ENCODE measurements at regions not wholly inside any gene's neighbourhood (a gene's known extent, or its start where the extent isn't known, plus 50 kb on each side); places are given as distances from the start of the nearest gene placed in this dataset.

DNA sequence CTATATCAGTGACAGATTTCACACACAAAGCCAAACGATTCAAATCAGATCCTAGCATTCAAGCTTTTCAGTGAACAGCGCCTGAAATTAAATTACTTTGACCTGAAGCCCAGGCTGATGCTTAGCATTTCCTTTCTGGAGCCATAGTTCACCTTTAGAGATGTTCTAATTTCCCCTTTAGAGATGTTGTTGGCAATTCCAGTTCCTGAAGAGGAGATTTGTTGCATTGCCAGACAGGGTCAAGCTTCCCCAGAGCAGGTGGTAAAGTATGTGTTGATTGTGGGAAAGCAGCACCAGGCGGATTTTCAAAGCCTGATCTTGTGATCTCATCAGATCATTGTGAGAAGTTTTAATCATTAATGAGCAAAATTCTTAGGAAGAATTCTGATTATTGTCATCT lies 609.8 kb upstream of the KLF12 start:
- Histone ChIP-seq H3K4me2 (ENCODE audit: low read length) (no peak overlapping the region), H3K4me1 (ENCODE audit: control insufficient read depth, low read length) (no peaks in the 10 kb centered on the region), H3K27ac (ENCODE audit: low read depth, low read length) (no peak overlapping the region), H4K20me1 (ENCODE audit: control insufficient read depth, insufficient read depth, low read depth, low read length) (no peaks in the 10 kb centered on the region), H3K27me3 (ENCODE audit: control insufficient read depth, low read length) (no peaks in the 10 kb centered on the region), H3K4me3 (ENCODE audit: low read length) (no peak overlapping the region), H3K9me2 (replicated peaks; ENCODE audit: control insufficient read depth, low read length) (no peaks in the 10 kb centered on the region), H3K79me2 (ENCODE audit: control insufficient read depth, low read length) (no peaks in the 10 kb centered on the region), H3K36me3 (ENCODE audit: control insufficient read depth, low read length) (no peaks in the 10 kb centered on the region), H3K9me3 (ENCODE audit: control insufficient read depth, insufficient read depth, low read length) (no peaks in the 10 kb centered on the region), H3F3A (ENCODE audit: control insufficient read depth, insufficient read depth) (no peaks in the 10 kb centered on the region)
- TF ChIP-seq, protein P1, sequence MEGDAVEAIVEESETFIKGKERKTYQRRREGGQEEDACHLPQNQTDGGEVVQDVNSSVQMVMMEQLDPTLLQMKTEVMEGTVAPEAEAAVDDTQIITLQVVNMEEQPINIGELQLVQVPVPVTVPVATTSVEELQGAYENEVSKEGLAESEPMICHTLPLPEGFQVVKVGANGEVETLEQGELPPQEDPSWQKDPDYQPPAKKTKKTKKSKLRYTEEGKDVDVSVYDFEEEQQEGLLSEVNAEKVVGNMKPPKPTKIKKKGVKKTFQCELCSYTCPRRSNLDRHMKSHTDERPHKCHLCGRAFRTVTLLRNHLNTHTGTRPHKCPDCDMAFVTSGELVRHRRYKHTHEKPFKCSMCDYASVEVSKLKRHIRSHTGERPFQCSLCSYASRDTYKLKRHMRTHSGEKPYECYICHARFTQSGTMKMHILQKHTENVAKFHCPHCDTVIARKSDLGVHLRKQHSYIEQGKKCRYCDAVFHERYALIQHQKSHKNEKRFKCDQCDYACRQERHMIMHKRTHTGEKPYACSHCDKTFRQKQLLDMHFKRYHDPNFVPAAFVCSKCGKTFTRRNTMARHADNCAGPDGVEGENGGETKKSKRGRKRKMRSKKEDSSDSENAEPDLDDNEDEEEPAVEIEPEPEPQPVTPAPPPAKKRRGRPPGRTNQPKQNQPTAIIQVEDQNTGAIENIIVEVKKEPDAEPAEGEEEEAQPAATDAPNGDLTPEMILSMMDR (IDR thresholded peaks at IDR 0.05; ENCODE audit: low read depth, low read length, poor library complexity, severe bottlenecking) = no peak
- TF ChIP-seq EZH2phosphoT487 (IDR thresholded peaks at IDR 0.05; ENCODE audit: borderline replicate concordance, low read length) = no peak

DNA sequence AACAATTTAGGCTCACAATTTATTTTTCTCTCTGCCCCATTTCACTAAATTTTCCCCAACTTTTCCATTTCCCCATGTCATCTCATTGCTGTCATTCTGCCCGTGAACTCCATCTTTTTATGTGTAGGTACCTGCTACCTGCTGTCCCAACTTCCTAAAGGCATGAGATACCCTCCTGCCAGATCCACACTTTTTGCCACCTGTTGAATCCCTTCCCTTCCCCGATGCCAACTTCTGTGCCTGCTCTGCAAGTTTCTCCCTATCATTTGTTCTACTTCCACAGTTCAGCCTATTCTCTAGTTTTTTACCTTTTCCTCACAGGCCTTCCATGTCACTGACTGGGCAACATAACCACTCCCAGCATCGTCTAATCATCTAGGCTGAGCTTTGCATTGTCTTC lies 607.5 kb upstream of the KLF12 start:
- Histone ChIP-seq H3K27me3 (ENCODE audit: control insufficient read depth, low read length) (no peaks in the 10 kb centered on the region), H3K9me3 (ENCODE audit: control insufficient read depth, insufficient read depth, low read length) (no peaks in the 10 kb centered on the region), H3K9me2 (replicated peaks; ENCODE audit: control insufficient read depth, low read length) (no peaks in the 10 kb centered on the region), H3K27ac (ENCODE audit: low read depth, low read length) (no peak overlapping the region), H3K36me3 (ENCODE audit: control insufficient read depth, low read length) (no peaks in the 10 kb centered on the region), H3K4me1 (ENCODE audit: control insufficient read depth, low read length) (no peaks in the 10 kb centered on the region), H3K4me3 (ENCODE audit: low read length) (no peak overlapping the region), H3K4me2 (ENCODE audit: low read length) (no peak overlapping the region), H4K20me1 (ENCODE audit: control insufficient read depth, insufficient read depth, low read depth, low read length) (no peaks in the 10 kb centered on the region), H3F3A (ENCODE audit: control insufficient read depth, insufficient read depth) (no peaks in the 10 kb centered on the region), H3K79me2 (ENCODE audit: control insufficient read depth, low read length) (no peaks in the 10 kb centered on the region)
- TF ChIP-seq, protein P1 (IDR thresholded peaks at IDR 0.05; ENCODE audit: low read depth, low read length, poor library complexity, severe bottlenecking) = no peak
- TF ChIP-seq EZH2phosphoT487 (IDR thresholded peaks at IDR 0.05; ENCODE audit: borderline replicate concordance, low read length) = no peak

DNA sequence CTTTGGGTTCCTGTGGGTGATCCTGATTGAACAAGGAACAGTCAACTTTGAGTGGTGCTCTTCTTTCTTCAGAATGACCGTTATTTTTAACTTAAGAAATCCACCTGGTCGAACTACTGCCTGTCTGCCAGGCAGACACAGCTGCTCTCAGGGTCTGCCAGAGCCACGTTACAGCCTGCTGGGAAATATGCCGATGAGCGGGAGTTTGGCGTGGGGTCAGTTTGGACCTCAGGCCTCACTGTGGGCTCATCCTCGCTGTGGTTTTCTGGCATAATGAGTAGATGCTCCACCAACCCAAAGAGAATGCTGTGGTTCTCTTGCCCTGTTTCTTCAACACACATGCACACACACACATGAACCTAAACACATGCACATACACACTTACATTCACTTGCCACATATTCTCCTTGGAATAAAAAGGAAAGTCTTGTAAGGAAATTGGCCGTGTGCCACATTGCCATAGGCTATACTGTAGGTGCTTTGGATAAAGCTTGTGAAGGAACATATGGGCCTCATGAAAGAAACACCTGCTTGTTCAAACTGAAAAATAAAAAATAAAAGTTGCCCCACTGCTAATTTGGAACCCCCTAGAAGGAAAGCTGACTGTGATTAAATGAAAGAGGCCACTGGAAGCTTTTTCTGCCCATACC lies 598.7 kb upstream of the KLF12 start:
- Histone ChIP-seq H3K4me1 (ENCODE audit: control insufficient read depth, low read length) (no peaks in the 10 kb centered on the region), H3K9me2 (replicated peaks; ENCODE audit: control insufficient read depth, low read length) (no peaks in the 10 kb centered on the region), H3K27me3 (ENCODE audit: control insufficient read depth, low read length) (no peaks in the 10 kb centered on the region), H3K79me2 (ENCODE audit: control insufficient read depth, low read length) (no peaks in the 10 kb centered on the region), H3K27ac (ENCODE audit: low read depth, low read length) (no peak overlapping the region), H3K4me3 (ENCODE audit: low read length) (no peak overlapping the region), H3K9me3 (ENCODE audit: control insufficient read depth, insufficient read depth, low read length) (no peaks in the 10 kb centered on the region), H3F3A (ENCODE audit: control insufficient read depth, insufficient read depth) (no peaks in the 10 kb centered on the region), H3K36me3 (ENCODE audit: control insufficient read depth, low read length) (no peaks in the 10 kb centered on the region), H3K4me2 (ENCODE audit: low read length) (no peak overlapping the region), H4K20me1 (ENCODE audit: control insufficient read depth, insufficient read depth, low read depth, low read length) (no peaks in the 10 kb centered on the region)
- no peak for TF ChIP-seq EZH2phosphoT487 (IDR thresholded peaks at IDR 0.05; ENCODE audit: borderline replicate concordance, low read length)
- TF ChIP-seq, protein P1 (IDR thresholded peaks at IDR 0.05; ENCODE audit: low read depth, low read length, poor library complexity, severe bottlenecking) = no peak
